SK-N-SH (cell line): ENCODE measurements at regions not wholly inside any gene's neighbourhood (a gene's known extent, or its start where the extent isn't known, plus 50 kb on each side); places are given as distances from the start of the nearest gene placed in this dataset.

ENCODE experiments used
- CTCF ChIA-PET: fragments of 300-600, 350-600 bp; formaldehyde crosslinking; extraction: SDS; loops from one replicate; lab custom pipeline; 2021; lab: Yijun Ruan, JAX
- POLR2A ChIA-PET: fragments of 350-600 bp; sonication (Branson Sonifier 250); formaldehyde crosslinking; extraction: SDS; loops from one replicate; lab custom pipeline; 2020; ENCODE audit warnings: antibody characterized with exemption, inconsistent platforms; lab: Yijun Ruan, JAX
- DNase-seq: peaks from one replicate; pipeline ENCODE4 v3.0.0; 2012
- H2AFZ ChIP-seq: fragments of 200-600 bp; sonication (generic); 2 replicates; pipeline ENCODE4 v1.8.1; 2016; ENCODE audit warnings: antibody characterized with exemption, mild to moderate bottlenecking, low read depth
- H3F3A ChIP-seq: fragments of 200-600 bp; sonication (generic); replicated peaks from 2 replicates; pipeline ENCODE3; 2016; ENCODE audit warnings: antibody characterized with exemption, mild to moderate bottlenecking; ENCODE audit not compliant: insufficient read depth
- H3K27ac ChIP-seq, 2 experiments: fragments of 200-500 bp in 1 of 2; fragments of 200-600 bp in 1 of 2; sonication (Bioruptor generic) in 1 of 2; sonication (generic), shearing (Covaris generic) in 1 of 2; 2 replicates each; pipeline versions ENCODE4 v1.5.1 to v1.6.1; 2014 to 2016; ENCODE audit warnings: low read depth in 2 of 2, inconsistent platforms in 1 of 2, low read length in 1 of 2, mild to moderate bottlenecking in 1 of 2, mixed read lengths in 1 of 2
- H3K27me3 ChIP-seq: fragments of 200-600 bp; sonication (generic), shearing (Covaris generic); 2 replicates; pipeline ENCODE4 v1.6.1; 2016; ENCODE audit warnings: mixed run types; ENCODE audit not compliant: insufficient read depth
- H3K36me3 ChIP-seq, 2 experiments: fragments of 200-500 bp in 1 of 2; fragments of 200-600 bp in 1 of 2; sonication (Bioruptor generic) in 1 of 2; sonication (generic) in 1 of 2; replicated peaks in 1 of 2; 2 replicates each; pipeline versions ENCODE3 to v1.5.1; 2014 to 2016; ENCODE audit warnings: low read length in 1 of 2, mild to moderate bottlenecking in 1 of 2; ENCODE audit not compliant: insufficient read depth in 2 of 2, control insufficient read depth in 1 of 2
- H3K4me1 ChIP-seq, 2 experiments: fragments of 200-500 bp in 1 of 2; fragments of 200-600 bp in 1 of 2; sonication (Bioruptor generic) in 1 of 2; sonication (generic), shearing (Covaris generic) in 1 of 2; 2 replicates each; pipeline versions ENCODE4 v1.5.1 to v1.6.1; 2014 to 2016; ENCODE audit warnings: low read depth in 1 of 2, low read length in 1 of 2, mixed run types in 1 of 2; ENCODE audit not compliant: insufficient read depth in 2 of 2, control insufficient read depth in 1 of 2
- H3K4me2 ChIP-seq: fragments of 200-600 bp; sonication (generic), shearing (Covaris generic); 2 replicates; pipeline ENCODE4 v1.6.1; 2017; ENCODE audit warnings: mixed run types
- H3K4me3 ChIP-seq, 2 experiments: fragments of 200-500 bp in 1 of 2; fragments of 200-600 bp in 1 of 2; sonication (Bioruptor generic) in 1 of 2; sonication (generic), shearing (Covaris generic) in 1 of 2; 2 replicates each; pipeline versions ENCODE4 v1.5.1 to v1.8.1; 2014 to 2016; ENCODE audit warnings: low read depth in 2 of 2, inconsistent platforms in 1 of 2, low read length in 1 of 2, mild to moderate bottlenecking in 1 of 2, mixed read lengths in 1 of 2, moderate library complexity in 1 of 2
- H3K79me2 ChIP-seq: fragments of 200-600 bp; sonication (generic); 2 replicates; pipeline ENCODE4 v1.8.1; 2017; ENCODE audit warnings: mild to moderate bottlenecking; ENCODE audit not compliant: insufficient read depth
- H3K9ac ChIP-seq: fragments of 200-600 bp; sonication (generic); 2 replicates; pipeline ENCODE4 v1.6.1; 2017; ENCODE audit warnings: mixed run types
- H3K9me2 ChIP-seq: fragments of 200-600 bp; sonication (generic); 2 replicates; pipeline ENCODE4 v1.6.1; 2017; ENCODE audit warnings: mixed run types
- H3K9me3 ChIP-seq: fragments of 200-600 bp; sonication (generic); 2 replicates; pipeline ENCODE4 v1.6.1; 2017; ENCODE audit warnings: mixed run types, mild to moderate bottlenecking, moderate library complexity
- H4K20me1 ChIP-seq: fragments of 200-600 bp; sonication (generic); 2 replicates; pipeline ENCODE4 v1.6.1; 2017; ENCODE audit warnings: mild to moderate bottlenecking, mixed run types; ENCODE audit not compliant: insufficient read depth
- EZH2phosphoT487 ChIP-seq: fragments of 200-600 bp; sonication (generic); IDR thresholded peaks from 2 replicates; pipeline ENCODE4 v1.6.1; 2017; ENCODE audit warnings: low read depth, mixed run types, mild to moderate bottlenecking, antibody characterized with exemption, moderate library complexity, borderline replicate concordance
- FOXM1 ChIP-seq: IDR thresholded peaks from 2 replicates; pipeline ENCODE4 v1.4.0; 2012; ENCODE audit warnings: low read depth, mild to moderate bottlenecking
- MXI1 ChIP-seq: IDR thresholded peaks from 2 replicates; pipeline ENCODE4 v1.6.1; 2012; ENCODE audit warnings: mild to moderate bottlenecking, low read depth, low read length, improper control_type of control experiment
- POLR2AphosphoS5 ChIP-seq: IDR thresholded peaks from 2 replicates; pipeline ENCODE4 v1.6.1; 2012; ENCODE audit warnings: low read depth, low read length
- RAD21 ChIP-seq: IDR thresholded peaks from 2 replicates; pipeline ENCODE4 v1.6.1; 2012; ENCODE audit warnings: mild to moderate bottlenecking, low read length
- RCOR1 ChIP-seq: fragments of 150-350 bp; IDR thresholded peaks from 2 replicates; pipeline ENCODE4 v1.6.1; 2017; ENCODE audit warnings: antibody characterized with exemption, low read length
- REST ChIP-seq: IDR thresholded peaks from 2 replicates; pipeline ENCODE4 v1.6.1; 2012; ENCODE audit warnings: mild to moderate bottlenecking, low read depth, low read length, moderate library complexity
- RXRA ChIP-seq: IDR thresholded peaks from 2 replicates; pipeline ENCODE4 v1.4.0; 2012; ENCODE audit warnings: low read depth, mild to moderate bottlenecking, borderline replicate concordance
- SIN3A ChIP-seq: IDR thresholded peaks from 2 replicates; pipeline ENCODE4 v1.6.1; 2012; ENCODE audit warnings: low read depth, mild to moderate bottlenecking, low read length, moderate library complexity, borderline replicate concordance
- YY1 ChIP-seq: IDR thresholded peaks from 2 replicates; pipeline ENCODE4 v1.4.0; 2012; ENCODE audit warnings: low read depth, mild to moderate bottlenecking
- WGBS: methylation state at CpG from one replicate; pipeline ENCODE4 v1.1.6; 2017; ENCODE audit warnings: low lambda C conversion rate; 5-methylcytosine and 5-hydroxymethylcytosine counted together
- TF ChIP-seq, protein P1 (sequence below): IDR thresholded peaks from 2 replicates; pipeline ENCODE4 v1.4.0; 2012; ENCODE audit warnings: low read depth, borderline replicate concordance

DNA sequence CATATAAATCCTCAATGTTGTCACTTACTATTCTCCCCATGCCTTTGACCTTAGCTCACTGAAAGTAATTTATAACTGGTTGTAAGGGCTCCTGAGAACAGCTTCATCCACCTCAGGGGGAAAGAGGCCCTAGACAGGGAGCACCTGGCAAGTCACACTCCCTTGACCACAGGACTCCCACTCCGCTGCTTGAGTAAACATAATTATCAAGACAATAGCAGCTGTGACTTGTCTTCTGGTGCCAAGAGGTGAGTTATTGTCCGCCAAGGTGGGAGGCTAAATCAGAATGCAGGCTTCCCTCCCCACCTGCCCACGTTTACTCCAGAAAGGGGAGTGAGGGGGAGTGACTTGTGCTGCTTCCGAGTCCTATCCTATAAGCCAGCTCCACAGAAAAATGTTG is 230.6 kb upstream of the LRATD1 start (continued):
- TF ChIP-seq, protein P1, sequence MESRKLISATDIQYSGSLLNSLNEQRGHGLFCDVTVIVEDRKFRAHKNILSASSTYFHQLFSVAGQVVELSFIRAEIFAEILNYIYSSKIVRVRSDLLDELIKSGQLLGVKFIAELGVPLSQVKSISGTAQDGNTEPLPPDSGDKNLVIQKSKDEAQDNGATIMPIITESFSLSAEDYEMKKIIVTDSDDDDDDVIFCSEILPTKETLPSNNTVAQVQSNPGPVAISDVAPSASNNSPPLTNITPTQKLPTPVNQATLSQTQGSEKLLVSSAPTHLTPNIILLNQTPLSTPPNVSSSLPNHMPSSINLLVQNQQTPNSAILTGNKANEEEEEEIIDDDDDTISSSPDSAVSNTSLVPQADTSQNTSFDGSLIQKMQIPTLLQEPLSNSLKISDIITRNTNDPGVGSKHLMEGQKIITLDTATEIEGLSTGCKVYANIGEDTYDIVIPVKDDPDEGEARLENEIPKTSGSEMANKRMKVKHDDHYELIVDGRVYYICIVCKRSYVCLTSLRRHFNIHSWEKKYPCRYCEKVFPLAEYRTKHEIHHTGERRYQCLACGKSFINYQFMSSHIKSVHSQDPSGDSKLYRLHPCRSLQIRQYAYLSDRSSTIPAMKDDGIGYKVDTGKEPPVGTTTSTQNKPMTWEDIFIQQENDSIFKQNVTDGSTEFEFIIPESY = no peak
- TF ChIP-seq, all 33 proteins: peak for 0

- DNase-seq = no peak
- Histone ChIP-seq H2AFZ (no peak overlapping the region), H3K27ac (no peak overlapping the region), H3K4me1 (no peaks in the 10 kb centered on the region), H4K20me1 (no peaks in the 10 kb centered on the region), H3K9ac (no peak overlapping the region), H3K9me3 (no peaks in the 10 kb centered on the region), H3K4me2 (no peak overlapping the region), H3K9me2 (no peaks in the 10 kb centered on the region), H3K27me3 (no peaks in the 10 kb centered on the region), H3K79me2 (no peaks in the 10 kb centered on the region), H3K36me3 (no peaks in the 10 kb centered on the region), H3K4me3 (no peak overlapping the region), H3F3A (no peaks in the 10 kb centered on the region)
- 11% methylated on average over 3 of the region's 3 CpGs for WGBS
- ChIA-PET CTCF (interaction anchor here (1.1 kb wide), 1 partner anchor 8 kb away, joined by 3 read pairs; no protein-coding TSS in a partner anchor), POLR2A (no interaction called here)
- no peak for TF ChIP-seq SIN3A
- TF ChIP-seq EZH2phosphoT487 = no peak
- TF ChIP-seq RAD21 = no peak
- no peak for TF ChIP-seq REST
- no peak for TF ChIP-seq RCOR1
- TF ChIP-seq POLR2AphosphoS5 = no peak
- TF ChIP-seq, protein P1 = no peak
- TF ChIP-seq MXI1 = no peak
- TF ChIP-seq YY1 = no peak
- no peak for TF ChIP-seq RXRA
- TF ChIP-seq FOXM1 = no peak
Measured at GRCh38 chr2:14408695-14409094, 223.8 kb upstream of the LRATD1 start.
